GM12865 (cell line): ENCODE measurements at regions not wholly inside any gene's neighbourhood (a gene's known extent, or its start where the extent isn't known, plus 50 kb on each side); places are given as distances from the start of the nearest gene placed in this dataset.

Experiments
- DNase-seq: peaks from one replicate; pipeline ENCODE4 v3.0.0; 2010; ENCODE audit warnings: low read depth
- H3K4me3 ChIP-seq: 2 replicates; pipeline ENCODE4 v1.5.1; 2011; ENCODE audit warnings: mild to moderate bottlenecking, low read depth, low read length, control low read depth
- CTCF ChIP-seq: IDR thresholded peaks from 2 replicates; pipeline ENCODE4 v1.5.1; 2011; ENCODE audit warnings: low read length, control low read depth, low read depth, inconsistent platforms; ENCODE audit not compliant: insufficient read depth; ENCODE audit errors: missing control alignments

DNA sequence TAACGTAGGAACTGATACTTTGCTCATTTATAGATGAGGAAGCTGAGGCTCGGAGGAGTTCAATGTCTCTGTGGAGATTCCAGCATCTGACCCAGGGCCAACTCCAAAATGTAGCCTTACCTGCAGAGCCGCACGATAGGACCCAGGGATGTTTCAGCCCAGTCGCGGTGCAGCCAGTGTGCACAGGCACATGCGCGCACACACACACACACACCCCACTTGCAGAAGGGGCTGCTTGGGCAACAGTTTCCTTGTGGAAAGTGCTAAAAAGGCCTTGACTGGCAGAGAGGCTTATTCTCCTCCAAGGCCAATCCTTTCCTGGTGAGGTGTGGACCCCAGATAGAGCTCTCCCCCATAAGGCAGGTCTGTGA lies 101.7 kb downstream of the ZFP36L2 start:
- no peak overlapping the region for H3K4me3 ChIP-seq
- no peak for DNase-seq
- no peak for TF ChIP-seq CTCF

DNA sequence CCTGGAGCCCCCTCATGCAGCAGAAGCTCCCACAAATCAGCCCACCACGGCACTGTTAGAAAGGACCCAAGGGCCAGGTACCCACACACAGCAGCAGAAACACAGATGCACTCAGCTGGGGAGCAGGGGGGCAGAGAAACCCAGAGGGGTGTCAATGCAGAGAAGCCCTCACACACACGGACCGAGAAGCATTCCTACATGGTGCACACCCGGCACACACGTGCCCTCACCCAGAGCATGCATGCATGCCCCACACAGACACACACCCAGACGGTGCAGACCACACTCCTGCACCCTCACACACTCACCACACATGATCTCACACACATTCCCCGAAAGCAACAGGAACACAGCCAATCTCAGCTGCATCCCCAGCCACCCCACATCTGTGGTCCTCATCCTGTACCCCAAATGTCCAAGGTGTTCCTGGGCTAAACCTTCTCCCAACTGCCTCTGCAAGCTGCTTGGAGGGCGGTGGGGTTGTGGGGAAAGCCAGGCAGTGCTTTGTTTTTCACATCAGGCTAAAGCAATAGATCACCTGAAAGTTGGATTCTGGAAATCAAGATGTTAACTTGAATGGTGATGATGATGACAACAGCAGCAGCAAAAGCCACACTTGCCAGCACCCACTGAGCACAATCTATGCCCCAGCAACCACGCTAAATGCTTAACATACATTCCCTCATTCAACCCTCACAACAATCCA lies 102.3 kb downstream of the ZFP36L2 start:
- TF ChIP-seq CTCF = no peak
- DNase-seq = no peak
- H3K4me3 ChIP-seq = no peak overlapping the region

DNA sequence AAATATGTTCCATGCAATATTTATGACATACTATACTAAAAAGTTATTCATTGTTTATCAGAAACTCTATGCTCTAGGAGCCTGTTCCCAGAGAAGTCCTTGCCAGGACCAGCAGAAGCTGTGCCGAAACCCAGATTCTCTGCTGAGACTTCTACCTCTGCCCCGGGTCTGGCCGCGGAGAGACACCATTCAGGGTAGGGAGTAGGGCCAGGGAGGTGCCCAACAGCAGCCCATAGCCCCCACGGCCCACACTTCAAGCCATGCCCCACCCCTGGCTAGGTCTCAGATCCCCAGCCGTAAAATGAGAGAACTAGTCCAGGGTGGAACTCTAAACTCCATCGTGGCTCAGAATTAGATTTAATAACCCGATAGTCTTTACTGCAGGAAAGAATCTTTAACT lies 102.9 kb downstream of the ZFP36L2 start:
- DNase-seq = no peak
- no peak overlapping the region for H3K4me3 ChIP-seq
- TF ChIP-seq CTCF = no peak

DNA sequence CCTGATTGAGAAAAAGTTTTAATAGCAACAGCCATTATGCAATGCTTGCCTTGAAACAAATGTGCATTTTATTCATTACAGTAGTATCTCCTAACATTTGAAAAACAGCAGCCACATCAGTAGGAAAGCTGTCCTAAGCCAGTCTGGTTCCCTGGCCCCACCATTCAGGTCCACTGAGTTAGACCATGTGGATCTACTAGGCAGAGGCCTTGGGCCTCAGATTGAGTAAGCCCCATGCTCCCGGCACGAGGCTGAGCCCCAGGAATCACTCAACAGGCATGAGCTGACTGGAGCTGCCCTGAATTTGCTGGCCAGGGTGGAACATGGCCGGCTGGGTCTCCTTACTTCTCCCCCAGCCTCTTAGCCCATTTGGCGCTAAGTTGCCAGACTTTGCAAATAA lies 103.4 kb downstream of the ZFP36L2 start:
- TF ChIP-seq CTCF = no peak
- no peak for DNase-seq
- H3K4me3 ChIP-seq = no peak overlapping the region

DNA sequence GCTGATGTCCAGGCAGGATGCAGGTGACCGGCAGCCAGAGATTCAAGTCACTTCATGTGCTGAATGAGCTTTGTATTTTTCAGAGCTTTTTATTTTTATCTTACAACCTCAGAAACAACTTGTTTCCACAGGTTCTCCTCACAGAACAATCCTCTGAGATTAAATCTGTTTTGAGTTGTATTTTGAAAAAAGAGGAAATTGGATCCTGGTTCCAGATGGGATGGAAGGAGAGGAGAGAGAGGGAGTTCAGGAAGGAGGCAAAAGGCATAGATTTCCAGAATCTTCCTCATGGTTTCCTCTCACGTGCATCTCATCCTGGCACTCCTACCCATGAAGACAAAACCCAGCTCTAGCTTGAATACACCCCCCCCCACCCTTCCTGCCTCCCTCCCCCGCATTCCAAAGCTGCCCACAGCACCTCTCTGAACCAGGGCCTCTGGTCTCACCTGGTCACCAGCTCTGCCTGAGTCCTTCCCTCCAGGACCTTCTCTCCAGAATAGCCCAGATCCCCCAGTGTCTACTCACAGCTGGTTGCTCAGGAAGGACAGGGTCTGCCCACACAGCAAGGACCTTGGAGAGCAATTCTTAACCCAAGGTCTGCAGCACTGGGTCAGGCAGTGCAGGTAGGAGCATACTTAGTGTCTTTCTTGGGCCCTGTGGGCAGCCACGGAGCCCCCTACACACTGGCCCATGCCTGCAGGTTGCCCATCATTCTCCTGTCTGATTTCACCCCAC lies 104.7 kb downstream of the ZFP36L2 start:
- no peak overlapping the region for H3K4me3 ChIP-seq
- DNase-seq = no peak
- TF ChIP-seq CTCF = no peak

- H3K4me3 ChIP-seq = no peak overlapping the region
- DNase-seq = no peak
- TF ChIP-seq CTCF = no peak
These were observed 107.1 kb downstream of the ZFP36L2 start for GRCh38 chr2:43119303-43119702.

- no peak overlapping the region for H3K4me3 ChIP-seq
- TF ChIP-seq CTCF = no peak
- DNase-seq = no peak
These were observed 108.8 kb downstream of the ZFP36L2 start for GRCh38 chr2:43117521-43118143.
